ENCODE measurements at regions not wholly inside any gene's neighbourhood (a gene's known extent, or its start where the extent isn't known, plus 50 kb on each side); places are given as distances from the start of the nearest gene placed in this dataset.

DNA sequence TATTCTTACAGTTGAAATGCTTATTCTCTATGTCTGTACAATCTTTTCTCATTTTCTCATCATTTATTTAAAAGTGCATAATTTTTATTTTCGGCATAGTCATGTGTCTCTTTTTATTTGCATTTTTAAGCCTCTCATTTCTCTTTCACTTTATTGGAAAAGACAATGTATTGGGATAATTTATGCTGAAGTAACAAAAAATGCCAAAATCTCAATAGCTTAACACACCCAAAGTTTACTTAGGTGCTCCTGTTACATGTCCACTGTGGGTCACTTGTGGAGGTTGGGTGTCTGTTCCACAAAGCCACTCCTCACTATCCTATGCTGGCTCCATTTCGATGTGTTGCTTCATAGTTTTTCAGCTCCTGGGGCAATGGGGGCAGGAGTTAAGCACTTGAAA lies 638.7 kb downstream of the CD109 start:
- Histone ChIP-seq H3K18ac (ENCODE audit: low read length) (no peak overlapping the region), H4K8ac (ENCODE audit: low read depth, low read length) (no peak overlapping the region), H3K27me3 (ENCODE audit: insufficient read depth, low read length, poor library complexity) (no peaks in the 10 kb centered on the region), H3K79me1 (ENCODE audit: low read length) (no peaks in the 10 kb centered on the region), H3K27ac (ENCODE audit: low read depth, low read length) (no peak overlapping the region), H3K9ac (ENCODE audit: low read length) (no peak overlapping the region), H4K5ac (ENCODE audit: low read length) (no peak overlapping the region), H3K4ac (ENCODE audit: low read depth, low read length) (no peak overlapping the region), H3K79me2 (ENCODE audit: control insufficient read depth, insufficient read depth, low read length) (no peaks in the 10 kb centered on the region), H2BK120ac (ENCODE audit: low read depth, low read length) (no peak overlapping the region), H3K4me1 (ENCODE audit: control insufficient read depth, low read depth, low read length) (no peaks in the 10 kb centered on the region), H2BK5ac (ENCODE audit: low read length) (no peak overlapping the region), H3K56ac (ENCODE audit: low read length) (no peak overlapping the region), H3K23ac (ENCODE audit: low read length) (no peak overlapping the region), H2AK5ac (ENCODE audit: low read length) (no peak overlapping the region), H2BK15ac (replicated peaks; ENCODE audit: low read depth) (no peak overlapping the region), H3K4me3 (ENCODE audit: low read length) (no peak overlapping the region), H3K4me2 (ENCODE audit: low read length) (no peak overlapping the region), H3K36me3 (ENCODE audit: control insufficient read depth, insufficient read depth, low read length) (no peaks in the 10 kb centered on the region)
- no CpG with 5 or more reads among the region's 2 CpGs for WGBS (ENCODE audit: extremely low coverage, insufficient coverage, low lambda C conversion rate)
- no peak for DNase-seq

DNA sequence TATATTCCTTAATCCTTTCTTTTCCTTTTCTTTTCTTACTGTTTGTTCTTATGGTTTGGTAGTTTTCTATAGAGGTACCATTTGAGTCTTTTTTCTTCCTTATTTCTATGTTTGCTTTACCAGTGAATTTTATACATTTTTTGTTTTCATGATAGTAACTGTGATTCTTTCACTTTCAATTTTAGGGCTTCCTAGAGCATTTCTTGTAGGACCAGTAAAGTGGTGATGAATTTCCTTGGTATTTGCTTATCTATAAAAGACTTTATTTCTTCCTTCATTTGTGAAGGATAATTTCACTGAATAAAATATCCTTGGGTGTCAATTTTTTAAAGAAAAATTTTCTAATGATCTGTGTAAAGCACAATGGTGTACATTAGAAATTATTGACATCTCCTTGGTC lies 637.4 kb downstream of the CD109 start:
- no peak for DNase-seq

DNA sequence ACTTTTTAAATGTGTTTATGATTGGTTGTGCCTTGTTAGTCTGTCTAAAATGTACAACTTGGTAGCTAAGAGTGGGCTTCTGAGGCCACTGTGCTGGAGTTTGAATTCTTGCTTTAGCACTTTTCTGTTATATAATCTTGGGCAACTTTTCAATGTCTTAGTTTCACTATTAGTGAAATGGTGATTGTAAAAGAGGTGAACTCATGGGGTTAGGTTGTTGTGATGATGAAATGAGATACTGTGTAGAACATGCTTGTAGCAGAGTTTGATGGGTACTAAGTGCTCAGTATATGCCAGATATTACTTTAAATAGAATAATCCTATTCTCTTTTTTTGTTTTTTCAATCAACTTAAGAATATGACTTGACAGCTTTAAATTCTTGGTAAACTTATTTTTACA lies 624.7 kb downstream of the CD109 start:
- H3K4me3 ChIP-seq (ENCODE audit: low read length), result no peak overlapping the region
- no peaks in the 10 kb centered on the region for H3K4me1 ChIP-seq (ENCODE audit: control insufficient read depth, low read depth, low read length)
- H3K18ac ChIP-seq (ENCODE audit: low read length), result no peak overlapping the region
- no peak overlapping the region for H3K56ac ChIP-seq (ENCODE audit: low read length)
- no peaks in the 10 kb centered on the region for H3K27me3 ChIP-seq (ENCODE audit: insufficient read depth, low read length, poor library complexity)
- no peak overlapping the region for H3K4ac ChIP-seq (ENCODE audit: low read depth, low read length)
- H3K36me3 ChIP-seq (ENCODE audit: control insufficient read depth, insufficient read depth, low read length), result no peaks in the 10 kb centered on the region
- no peak overlapping the region for H4K8ac ChIP-seq (ENCODE audit: low read depth, low read length)
- H3K27ac ChIP-seq (ENCODE audit: low read depth, low read length), result no peak overlapping the region
- DNase-seq, result no peak
- no peaks in the 10 kb centered on the region for H3K79me2 ChIP-seq (ENCODE audit: control insufficient read depth, insufficient read depth, low read length)
- no peak overlapping the region for H2BK15ac ChIP-seq (replicated peaks; ENCODE audit: low read depth)
- H3K23ac ChIP-seq (ENCODE audit: low read length), result no peak overlapping the region
- H4K5ac ChIP-seq (ENCODE audit: low read length), result no peak overlapping the region
- no peak overlapping the region for H2BK5ac ChIP-seq (ENCODE audit: low read length)
- H3K4me2 ChIP-seq (ENCODE audit: low read length), result no peak overlapping the region
- H3K79me1 ChIP-seq (ENCODE audit: low read length), result no peaks in the 10 kb centered on the region
- no peak overlapping the region for H2AK5ac ChIP-seq (ENCODE audit: low read length)
- H3K9ac ChIP-seq (ENCODE audit: low read length), result no peak overlapping the region
- H2BK120ac ChIP-seq (ENCODE audit: low read depth, low read length), result no peak overlapping the region

More for the DNA sequence above, 637.4 kb downstream of the CD109 start:
- Histone ChIP-seq H3K4me3 (ENCODE audit: low read length) (no peak overlapping the region), H2BK15ac (replicated peaks; ENCODE audit: low read depth) (no peak overlapping the region), H2BK5ac (ENCODE audit: low read length) (no peak overlapping the region), H4K5ac (ENCODE audit: low read length) (no peak overlapping the region), H3K4me2 (ENCODE audit: low read length) (no peak overlapping the region), H3K56ac (ENCODE audit: low read length) (no peak overlapping the region), H3K79me2 (ENCODE audit: control insufficient read depth, insufficient read depth, low read length) (no peaks in the 10 kb centered on the region), H4K8ac (ENCODE audit: low read depth, low read length) (no peak overlapping the region), H3K79me1 (ENCODE audit: low read length) (no peaks in the 10 kb centered on the region), H3K4me1 (ENCODE audit: control insufficient read depth, low read depth, low read length) (no peaks in the 10 kb centered on the region), H3K36me3 (ENCODE audit: control insufficient read depth, insufficient read depth, low read length) (no peaks in the 10 kb centered on the region), H2AK5ac (ENCODE audit: low read length) (no peak overlapping the region), H3K27me3 (ENCODE audit: insufficient read depth, low read length, poor library complexity) (no peaks in the 10 kb centered on the region), H3K27ac (ENCODE audit: low read depth, low read length) (no peak overlapping the region), H2BK120ac (ENCODE audit: low read depth, low read length) (no peak overlapping the region), H3K18ac (ENCODE audit: low read length) (no peak overlapping the region), H3K23ac (ENCODE audit: low read length) (no peak overlapping the region), H3K4ac (ENCODE audit: low read depth, low read length) (no peak overlapping the region), H3K9ac (ENCODE audit: low read length) (no peak overlapping the region)

DNA sequence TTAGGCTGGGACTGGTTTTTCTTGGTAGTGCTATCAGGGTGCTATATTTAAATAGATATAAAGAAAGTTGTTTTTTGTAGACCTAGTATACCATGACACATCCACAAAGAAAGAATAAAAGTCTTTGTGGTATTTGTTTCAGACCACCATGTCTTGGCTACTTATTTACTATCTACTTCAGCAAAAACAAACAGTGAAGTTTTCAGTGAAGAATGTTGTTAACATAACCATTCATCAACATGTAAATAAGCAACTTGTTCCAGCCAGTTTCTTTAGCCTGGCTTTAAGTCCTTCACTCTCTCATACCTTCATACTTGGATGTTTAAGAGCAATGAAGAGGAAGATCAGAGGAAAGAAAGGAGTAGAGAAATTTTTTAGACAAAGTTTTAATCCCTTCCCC lies 624.1 kb downstream of the CD109 start:
- H3K56ac ChIP-seq (ENCODE audit: low read length), result no peak overlapping the region
- no peak overlapping the region for H3K18ac ChIP-seq (ENCODE audit: low read length)
- no peaks in the 10 kb centered on the region for H3K36me3 ChIP-seq (ENCODE audit: control insufficient read depth, insufficient read depth, low read length)
- no peak overlapping the region for H2BK120ac ChIP-seq (ENCODE audit: low read depth, low read length)
- H3K4ac ChIP-seq (ENCODE audit: low read depth, low read length), result no peak overlapping the region
- H3K79me2 ChIP-seq (ENCODE audit: control insufficient read depth, insufficient read depth, low read length), result no peaks in the 10 kb centered on the region
- H3K27me3 ChIP-seq (ENCODE audit: insufficient read depth, low read length, poor library complexity), result no peaks in the 10 kb centered on the region
- no peaks in the 10 kb centered on the region for H3K4me1 ChIP-seq (ENCODE audit: control insufficient read depth, low read depth, low read length)
- no peak overlapping the region for H4K8ac ChIP-seq (ENCODE audit: low read depth, low read length)
- H3K9ac ChIP-seq (ENCODE audit: low read length), result no peak overlapping the region
- no peak overlapping the region for H3K4me2 ChIP-seq (ENCODE audit: low read length)
- no peak overlapping the region for H2BK15ac ChIP-seq (replicated peaks; ENCODE audit: low read depth)
- no peak overlapping the region for H2BK5ac ChIP-seq (ENCODE audit: low read length)
- no peak overlapping the region for H3K27ac ChIP-seq (ENCODE audit: low read depth, low read length)
- no peak overlapping the region for H3K23ac ChIP-seq (ENCODE audit: low read length)
- no peaks in the 10 kb centered on the region for H3K79me1 ChIP-seq (ENCODE audit: low read length)
- H4K5ac ChIP-seq (ENCODE audit: low read length), result no peak overlapping the region
- no peak overlapping the region for H2AK5ac ChIP-seq (ENCODE audit: low read length)
- no peak overlapping the region for H3K4me3 ChIP-seq (ENCODE audit: low read length)
- DNase-seq, result peak; percentile 29

DNA sequence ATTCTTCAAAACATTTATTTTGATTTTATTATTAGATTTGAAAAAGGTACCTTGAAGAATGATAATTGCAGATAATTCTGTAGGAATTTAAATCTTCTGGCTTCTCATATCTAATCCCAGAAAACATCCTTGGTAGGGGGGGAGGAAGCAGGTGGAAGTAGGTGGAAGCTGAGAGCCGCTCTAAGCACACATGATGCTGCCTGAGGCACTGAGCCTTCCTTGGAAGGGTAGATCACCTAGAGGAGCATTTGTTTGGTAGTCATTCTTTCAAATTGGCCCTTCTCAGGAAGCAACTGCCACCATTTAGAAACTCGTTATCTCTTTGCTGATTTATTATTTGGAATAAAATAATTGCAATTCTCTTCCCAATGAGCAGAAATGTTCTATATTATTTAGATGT lies 623.3 kb downstream of the CD109 start:
- H3K4me1 ChIP-seq (ENCODE audit: control insufficient read depth, low read depth, low read length), result no peaks in the 10 kb centered on the region
- peak; percentile 29 for DNase-seq

DNA sequence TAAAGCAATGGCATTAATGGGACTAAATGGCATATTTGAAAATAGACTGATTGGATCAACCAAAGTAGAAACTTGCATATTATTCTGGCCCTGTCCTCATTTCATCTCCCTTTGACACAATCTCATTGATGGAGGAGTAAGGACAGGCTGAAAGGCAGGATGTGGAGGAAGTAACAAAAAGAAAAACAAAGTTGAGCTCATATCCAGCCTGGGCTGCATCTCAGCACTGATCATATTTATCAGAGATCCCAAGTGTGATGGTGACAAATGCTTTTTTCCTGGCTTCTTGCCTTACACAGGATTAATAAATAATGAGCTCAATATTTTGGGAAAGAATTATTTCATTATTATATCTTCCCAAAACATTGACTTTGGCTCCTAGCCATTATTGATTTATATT lies 622.7 kb downstream of the CD109 start:
- no peak overlapping the region for H3K9ac ChIP-seq (ENCODE audit: low read length)
- no peak overlapping the region for H4K8ac ChIP-seq (ENCODE audit: low read depth, low read length)
- H3K4me2 ChIP-seq (ENCODE audit: low read length), result no peak overlapping the region
- no peak overlapping the region for H3K18ac ChIP-seq (ENCODE audit: low read length)
- no peak overlapping the region for H3K27ac ChIP-seq (ENCODE audit: low read depth, low read length)
- no peak overlapping the region for H2BK120ac ChIP-seq (ENCODE audit: low read depth, low read length)
- no peak overlapping the region for H2BK15ac ChIP-seq (replicated peaks; ENCODE audit: low read depth)
- no peak overlapping the region for H2AK5ac ChIP-seq (ENCODE audit: low read length)
- H3K27me3 ChIP-seq (ENCODE audit: insufficient read depth, low read length, poor library complexity), result no peaks in the 10 kb centered on the region
- no peak overlapping the region for H3K4me3 ChIP-seq (ENCODE audit: low read length)
- H3K4ac ChIP-seq (ENCODE audit: low read depth, low read length), result no peak overlapping the region
- no peaks in the 10 kb centered on the region for H3K79me2 ChIP-seq (ENCODE audit: control insufficient read depth, insufficient read depth, low read length)
- no peak overlapping the region for H4K5ac ChIP-seq (ENCODE audit: low read length)
- no peaks in the 10 kb centered on the region for H3K36me3 ChIP-seq (ENCODE audit: control insufficient read depth, insufficient read depth, low read length)
- no peaks in the 10 kb centered on the region for H3K4me1 ChIP-seq (ENCODE audit: control insufficient read depth, low read depth, low read length)
- no peak for DNase-seq
- no peak overlapping the region for H3K23ac ChIP-seq (ENCODE audit: low read length)
- no peak overlapping the region for H3K56ac ChIP-seq (ENCODE audit: low read length)
- no peaks in the 10 kb centered on the region for H3K79me1 ChIP-seq (ENCODE audit: low read length)
- no peak overlapping the region for H2BK5ac ChIP-seq (ENCODE audit: low read length)

More for the DNA sequence above, 623.3 kb downstream of the CD109 start:
- Histone ChIP-seq H2BK120ac (ENCODE audit: low read depth, low read length) (no peak overlapping the region), H3K79me1 (ENCODE audit: low read length) (no peaks in the 10 kb centered on the region), H3K4ac (ENCODE audit: low read depth, low read length) (no peak overlapping the region), H3K36me3 (ENCODE audit: control insufficient read depth, insufficient read depth, low read length) (no peaks in the 10 kb centered on the region), H4K5ac (ENCODE audit: low read length) (no peak overlapping the region), H3K4me2 (ENCODE audit: low read length) (no peak overlapping the region), H3K18ac (ENCODE audit: low read length) (no peak overlapping the region), H2BK5ac (ENCODE audit: low read length) (no peak overlapping the region), H2BK15ac (replicated peaks; ENCODE audit: low read depth) (no peak overlapping the region), H3K79me2 (ENCODE audit: control insufficient read depth, insufficient read depth, low read length) (no peaks in the 10 kb centered on the region), H4K8ac (ENCODE audit: low read depth, low read length) (no peak overlapping the region), H3K56ac (ENCODE audit: low read length) (no peak overlapping the region), H3K9ac (ENCODE audit: low read length) (no peak overlapping the region), H3K4me3 (ENCODE audit: low read length) (no peak overlapping the region), H3K27me3 (ENCODE audit: insufficient read depth, low read length, poor library complexity) (no peaks in the 10 kb centered on the region), H3K23ac (ENCODE audit: low read length) (no peak overlapping the region), H2AK5ac (ENCODE audit: low read length) (no peak overlapping the region), H3K27ac (ENCODE audit: low read depth, low read length) (no peak overlapping the region)
- no CpG with 5 or more reads among the region's 2 CpGs for WGBS (ENCODE audit: extremely low coverage, insufficient coverage, low lambda C conversion rate)
